ENCODE measurements at regions not wholly inside any gene's neighbourhood (a gene's known extent, or its start where the extent isn't known, plus 50 kb on each side); places are given as distances from the start of the nearest gene placed in this dataset.

DNA sequence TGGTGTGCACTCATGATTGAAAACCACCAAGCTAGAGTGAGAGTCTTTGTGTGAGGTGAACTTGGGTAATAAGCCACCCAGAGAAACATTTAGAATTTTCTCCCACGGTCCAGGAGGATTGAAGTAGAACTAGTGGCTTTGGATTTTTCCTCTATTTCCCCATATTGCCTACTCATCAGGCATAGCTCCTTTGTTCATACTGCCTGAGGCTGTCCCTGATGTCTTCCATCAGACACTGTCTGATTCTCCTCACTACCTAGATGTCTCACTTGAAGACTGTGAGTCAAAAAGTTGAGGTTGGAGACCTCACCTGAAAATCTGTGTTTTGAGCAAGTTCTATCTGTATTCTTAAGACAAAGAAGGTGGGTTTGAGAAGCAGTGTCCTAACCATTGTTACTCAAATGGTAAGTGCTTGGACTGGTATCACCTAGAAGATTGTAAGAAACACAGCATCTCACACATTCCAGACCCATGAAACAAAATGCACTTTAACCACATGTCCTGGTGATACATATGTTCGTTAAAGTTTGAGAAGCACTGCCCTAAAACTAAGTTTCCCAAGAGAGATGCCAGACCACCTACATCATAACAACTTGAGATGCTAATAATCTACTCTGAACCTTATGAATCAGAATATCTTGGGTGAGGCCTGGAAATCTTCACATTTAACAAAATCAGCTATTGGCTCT, 523.4 kb upstream of the BTBD3 start:
- no peak for DNase-seq (ENCODE audit: low spot score)
- no peaks in the 10 kb centered on the region for H3K27me3 Mint-ChIP-seq (ENCODE audit: insufficient read depth)
- intact Hi-C loops (cut with micrococcal nuclease) = no loop called here
- H3K4me3 Mint-ChIP-seq = no peak overlapping the region
- H3K9me3 Mint-ChIP-seq = peaks cover 6% of the 10 kb centered on the region
- H3K4me1 Mint-ChIP-seq (ENCODE audit: low read depth) = no peaks in the 10 kb centered on the region
- no peaks in the 10 kb centered on the region for H3K36me3 Mint-ChIP-seq (ENCODE audit: low read depth)
- H3K27ac Mint-ChIP-seq = no peak overlapping the region

DNA sequence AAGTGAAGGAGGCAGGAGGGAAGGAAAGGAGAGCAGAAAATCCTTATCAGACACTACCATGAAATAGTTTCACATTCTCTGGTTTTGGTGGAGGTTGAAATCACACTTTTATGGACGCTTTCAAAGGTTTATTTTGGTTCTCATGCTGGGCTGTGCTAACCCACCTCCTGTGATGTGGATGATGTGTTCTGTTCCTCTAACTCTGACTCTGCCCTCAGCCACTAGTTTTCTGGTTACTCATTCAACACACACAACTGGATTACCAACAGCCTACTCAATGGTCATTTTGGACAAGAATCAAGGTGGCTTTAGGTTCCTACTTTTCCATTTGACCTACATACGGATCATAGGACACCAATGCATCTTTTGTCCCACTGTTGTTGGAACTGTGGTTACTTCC, 522.1 kb upstream of the BTBD3 start:
- H3K36me3 Mint-ChIP-seq (ENCODE audit: low read depth) = no peaks in the 10 kb centered on the region
- H3K27me3 Mint-ChIP-seq (ENCODE audit: insufficient read depth) = no peaks in the 10 kb centered on the region
- no peak for DNase-seq (ENCODE audit: low spot score)
- H3K27ac Mint-ChIP-seq = no peak overlapping the region
- H3K9me3 Mint-ChIP-seq = peaks cover 6% of the 10 kb centered on the region
- no peak overlapping the region for H3K4me3 Mint-ChIP-seq
- H3K4me1 Mint-ChIP-seq (ENCODE audit: low read depth) = no peaks in the 10 kb centered on the region
- intact Hi-C loops (cut with micrococcal nuclease) = no loop called here

DNA sequence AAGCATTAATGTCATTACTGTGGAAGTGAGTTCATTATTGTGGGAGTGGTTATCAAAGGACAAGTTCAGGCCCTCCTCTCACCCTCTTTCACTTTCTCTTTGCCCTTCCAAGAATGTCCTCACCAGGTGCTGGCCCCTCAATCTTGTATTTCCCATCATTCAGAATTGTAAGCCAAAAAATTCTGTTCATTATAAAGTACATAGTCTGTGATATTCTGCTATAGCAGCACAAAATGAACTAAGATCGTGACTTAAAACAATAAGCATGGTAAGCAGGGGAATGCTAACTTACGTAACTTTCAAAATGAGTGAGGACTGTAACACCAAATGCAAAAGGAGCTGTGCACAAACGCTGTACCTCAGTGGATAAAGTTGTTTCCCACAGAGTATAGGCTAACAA, 515.7 kb upstream of the BTBD3 start:
- H3K9me3 Mint-ChIP-seq = peaks cover 11% of the 10 kb centered on the region
- no peaks in the 10 kb centered on the region for H3K4me1 Mint-ChIP-seq (ENCODE audit: low read depth)
- no peak overlapping the region for H3K27ac Mint-ChIP-seq
- H3K4me3 Mint-ChIP-seq = no peak overlapping the region
- no peak for DNase-seq (ENCODE audit: low spot score)
- no peaks in the 10 kb centered on the region for H3K27me3 Mint-ChIP-seq (ENCODE audit: insufficient read depth)
- no peaks in the 10 kb centered on the region for H3K36me3 Mint-ChIP-seq (ENCODE audit: low read depth)
- intact Hi-C loops (cut with micrococcal nuclease) = no loop called here

DNA sequence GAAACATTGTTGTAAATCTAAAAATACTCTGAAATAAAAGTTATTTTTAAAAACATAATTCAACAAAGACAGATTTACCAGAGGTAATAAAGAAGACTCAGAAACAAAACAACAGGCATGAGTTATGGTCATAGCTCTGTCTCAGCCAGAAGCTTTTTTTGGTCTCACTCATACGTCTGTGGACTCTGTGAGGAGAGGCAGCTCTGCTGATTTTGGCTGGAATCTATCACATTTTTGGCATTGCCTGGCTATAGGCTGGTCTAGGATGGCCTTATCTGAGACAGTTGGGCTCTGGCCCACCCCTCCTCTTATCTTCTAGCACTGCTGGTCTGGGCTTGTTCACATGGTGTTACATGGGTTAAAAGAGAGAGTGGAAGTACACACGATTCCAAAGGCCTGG, 514.0 kb upstream of the BTBD3 start:
- intact Hi-C loops (cut with micrococcal nuclease) = no loop called here
- no peak overlapping the region for H3K27ac Mint-ChIP-seq
- H3K9me3 Mint-ChIP-seq = peaks cover 14% of the 10 kb centered on the region
- H3K36me3 Mint-ChIP-seq (ENCODE audit: low read depth) = no peaks in the 10 kb centered on the region
- no peaks in the 10 kb centered on the region for H3K27me3 Mint-ChIP-seq (ENCODE audit: insufficient read depth)
- H3K4me1 Mint-ChIP-seq (ENCODE audit: low read depth) = no peaks in the 10 kb centered on the region
- no peak overlapping the region for H3K4me3 Mint-ChIP-seq
- DNase-seq (ENCODE audit: low spot score) = no peak

DNA sequence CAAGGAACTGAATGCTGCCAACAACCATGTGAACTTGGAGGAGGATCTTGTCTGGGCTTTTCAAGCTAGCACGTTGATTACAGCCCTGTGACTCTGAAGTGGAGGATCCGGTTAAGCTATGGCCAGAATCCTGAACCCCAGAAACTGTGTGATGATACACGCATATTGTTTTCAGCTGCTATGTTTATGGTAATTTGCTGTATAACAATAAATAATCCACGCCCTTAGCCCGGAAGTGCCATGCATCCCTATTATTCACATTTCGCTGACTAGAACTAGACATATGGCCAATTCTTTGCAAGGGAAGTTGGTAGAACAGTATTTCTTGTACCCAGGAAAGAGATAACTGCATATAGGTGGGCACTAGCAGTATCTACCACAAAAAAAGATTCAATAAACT, 510.8 kb upstream of the BTBD3 start:
- H3K9me3 Mint-ChIP-seq = peaks cover 14% of the 10 kb centered on the region
- no peaks in the 10 kb centered on the region for H3K27me3 Mint-ChIP-seq (ENCODE audit: insufficient read depth)
- no peak overlapping the region for H3K4me3 Mint-ChIP-seq
- intact Hi-C loops (cut with micrococcal nuclease) = no loop called here
- no peaks in the 10 kb centered on the region for H3K36me3 Mint-ChIP-seq (ENCODE audit: low read depth)
- no peaks in the 10 kb centered on the region for H3K4me1 Mint-ChIP-seq (ENCODE audit: low read depth)
- no peak overlapping the region for H3K27ac Mint-ChIP-seq
- no peak for DNase-seq (ENCODE audit: low spot score)

DNA sequence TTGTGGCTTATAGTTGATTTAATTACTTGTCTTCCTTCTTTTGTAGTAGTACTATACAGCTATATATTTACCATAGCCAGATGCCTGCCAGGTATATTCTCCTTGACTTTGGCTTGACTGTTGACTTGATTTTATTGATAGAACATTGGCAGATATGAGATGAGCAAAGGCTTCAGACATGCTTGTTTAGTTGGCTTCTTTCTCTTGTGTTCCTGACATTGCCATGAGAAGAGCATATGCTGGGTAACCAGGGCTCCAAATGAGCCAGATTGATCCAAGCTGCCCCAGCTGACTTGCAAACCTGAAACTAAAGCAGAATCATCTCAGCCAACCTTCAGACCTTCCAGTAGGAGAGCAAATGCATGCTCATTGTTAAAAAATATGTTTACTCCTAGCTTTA, 508.1 kb upstream of the BTBD3 start:
- no peak for DNase-seq (ENCODE audit: low spot score)
- Mint-ChIP-seq H3K9me3 (peaks cover 16% of the 10 kb centered on the region), H3K4me1 (ENCODE audit: low read depth) (no peaks in the 10 kb centered on the region), H3K36me3 (ENCODE audit: low read depth) (no peaks in the 10 kb centered on the region), H3K4me3 (no peak overlapping the region), H3K27ac (no peak overlapping the region), H3K27me3 (ENCODE audit: insufficient read depth) (no peaks in the 10 kb centered on the region)
- intact Hi-C loops (cut with micrococcal nuclease) = no loop called here

DNA sequence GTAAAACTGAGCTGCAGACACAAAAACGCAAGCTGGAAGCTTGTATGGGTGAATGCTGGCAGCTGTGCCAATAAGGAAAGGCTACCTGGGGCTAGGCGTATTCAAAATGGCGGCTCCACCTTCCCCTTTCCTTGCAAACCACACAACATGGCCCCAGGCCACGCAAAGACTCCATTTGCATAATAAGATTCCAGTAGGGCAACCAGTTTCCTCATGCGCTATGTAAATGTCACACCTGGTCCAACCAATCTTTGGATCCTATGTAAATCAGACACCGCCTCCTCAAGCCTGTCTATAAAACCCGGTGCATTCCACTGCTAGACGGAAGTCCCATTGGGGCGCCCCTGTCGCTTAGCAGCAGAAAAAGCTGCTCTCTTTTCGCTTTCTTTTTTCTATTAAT, 505.9 kb upstream of the BTBD3 start:
- no peaks in the 10 kb centered on the region for H3K36me3 Mint-ChIP-seq (ENCODE audit: low read depth)
- H3K9me3 Mint-ChIP-seq = peaks cover 10% of the 10 kb centered on the region
- H3K4me3 Mint-ChIP-seq = no peak overlapping the region
- intact Hi-C loops (cut with micrococcal nuclease) = no loop called here
- H3K27ac Mint-ChIP-seq = no peak overlapping the region
- no peak for DNase-seq (ENCODE audit: low spot score)
- H3K27me3 Mint-ChIP-seq (ENCODE audit: insufficient read depth) = no peaks in the 10 kb centered on the region
- no peaks in the 10 kb centered on the region for H3K4me1 Mint-ChIP-seq (ENCODE audit: low read depth)

DNA sequence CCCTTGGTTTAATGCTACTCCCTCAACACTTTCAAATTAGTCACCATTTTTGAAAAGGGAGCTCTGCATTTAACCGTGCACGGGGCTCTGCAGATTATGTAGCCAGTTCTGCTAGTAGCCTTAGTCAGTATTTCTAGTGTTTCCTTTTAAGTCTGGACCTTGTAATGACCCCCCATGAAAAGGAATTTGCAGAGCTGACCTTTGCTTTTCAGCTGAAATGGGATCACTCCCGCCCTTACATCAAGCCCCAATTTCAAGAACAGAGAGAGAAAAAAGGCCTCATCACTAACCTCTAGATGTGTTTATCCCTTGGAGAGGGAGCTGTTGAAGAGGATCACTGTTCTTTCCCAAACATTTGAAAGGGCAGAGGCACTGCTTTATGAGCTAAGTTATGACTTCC, 490.7 kb upstream of the BTBD3 start:
- no peaks in the 10 kb centered on the region for H3K4me1 Mint-ChIP-seq (ENCODE audit: low read depth)
- DNase-seq (ENCODE audit: low spot score) = no peak
- H3K9me3 Mint-ChIP-seq = peaks cover 3% of the 10 kb centered on the region
- H3K36me3 Mint-ChIP-seq (ENCODE audit: low read depth) = no peaks in the 10 kb centered on the region
- no peak overlapping the region for H3K4me3 Mint-ChIP-seq
- intact Hi-C loops (cut with micrococcal nuclease) = no loop called here
- H3K27me3 Mint-ChIP-seq (ENCODE audit: insufficient read depth) = no peaks in the 10 kb centered on the region
- no peak overlapping the region for H3K27ac Mint-ChIP-seq

DNA sequence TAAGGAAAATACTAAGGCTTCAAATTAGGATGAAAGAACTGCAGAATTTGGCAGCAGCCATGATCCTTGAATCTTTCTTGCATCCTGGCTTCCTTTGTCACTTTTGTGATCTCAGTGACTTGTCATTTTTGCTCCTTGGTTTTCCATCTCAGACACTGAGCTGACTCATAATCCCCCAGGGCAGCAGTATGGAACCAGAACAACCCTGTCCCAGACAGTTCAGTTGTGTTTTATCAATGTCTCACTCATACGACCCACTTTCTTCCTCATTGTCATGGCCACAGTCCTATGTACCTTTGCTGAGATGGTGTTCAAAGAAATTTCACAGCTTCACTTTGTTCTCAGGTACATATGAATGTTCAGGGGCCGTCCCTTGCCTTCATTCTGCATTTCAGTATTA, 488.5 kb upstream of the BTBD3 start:
- intact Hi-C loops (cut with micrococcal nuclease) = no loop called here
- peaks cover 7% of the 10 kb centered on the region for H3K9me3 Mint-ChIP-seq
- no peaks in the 10 kb centered on the region for H3K4me1 Mint-ChIP-seq (ENCODE audit: low read depth)
- H3K27ac Mint-ChIP-seq = no peak overlapping the region
- H3K4me3 Mint-ChIP-seq = no peak overlapping the region
- no peaks in the 10 kb centered on the region for H3K27me3 Mint-ChIP-seq (ENCODE audit: insufficient read depth)
- H3K36me3 Mint-ChIP-seq (ENCODE audit: low read depth) = no peaks in the 10 kb centered on the region
- no peak for DNase-seq (ENCODE audit: low spot score)

DNA sequence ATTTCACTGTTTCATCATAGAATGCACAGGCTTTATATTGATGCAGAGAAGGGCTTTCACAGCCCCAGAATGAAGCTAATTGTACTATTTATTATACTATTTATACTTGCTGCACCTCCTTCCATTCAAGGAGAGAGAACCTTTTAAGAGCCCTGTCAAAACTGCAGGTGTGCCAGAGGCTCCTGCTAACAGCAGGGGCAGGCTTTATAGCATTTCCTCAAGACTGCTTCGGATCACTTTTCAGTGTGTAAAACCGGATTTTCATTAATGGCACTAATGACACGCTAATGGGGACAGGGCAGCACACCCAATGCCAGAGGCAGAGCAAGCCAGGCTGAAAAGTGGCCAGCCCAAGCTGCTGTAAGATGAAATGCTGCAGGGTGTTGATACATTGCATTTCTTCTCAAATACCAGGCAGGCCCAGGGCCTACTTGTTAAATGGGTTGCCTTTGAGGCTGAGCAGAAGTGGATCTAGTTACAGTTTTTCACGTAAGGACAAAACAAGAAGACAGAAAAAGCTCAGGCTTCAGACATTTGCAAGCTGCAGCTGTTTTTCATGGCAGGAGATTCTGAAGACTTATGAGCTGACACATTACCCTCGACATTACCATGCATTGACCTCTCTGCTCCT, 487.7 kb upstream of the BTBD3 start:
- Mint-ChIP-seq H3K36me3 (ENCODE audit: low read depth) (no peaks in the 10 kb centered on the region), H3K27me3 (ENCODE audit: insufficient read depth) (no peaks in the 10 kb centered on the region), H3K27ac (no peak overlapping the region), H3K4me3 (no peak overlapping the region), H3K9me3 (peaks cover 16% of the 10 kb centered on the region), H3K4me1 (ENCODE audit: low read depth) (no peaks in the 10 kb centered on the region)
- intact Hi-C loops (cut with micrococcal nuclease) = no loop called here
- DNase-seq (ENCODE audit: low spot score) = no peak

DNA sequence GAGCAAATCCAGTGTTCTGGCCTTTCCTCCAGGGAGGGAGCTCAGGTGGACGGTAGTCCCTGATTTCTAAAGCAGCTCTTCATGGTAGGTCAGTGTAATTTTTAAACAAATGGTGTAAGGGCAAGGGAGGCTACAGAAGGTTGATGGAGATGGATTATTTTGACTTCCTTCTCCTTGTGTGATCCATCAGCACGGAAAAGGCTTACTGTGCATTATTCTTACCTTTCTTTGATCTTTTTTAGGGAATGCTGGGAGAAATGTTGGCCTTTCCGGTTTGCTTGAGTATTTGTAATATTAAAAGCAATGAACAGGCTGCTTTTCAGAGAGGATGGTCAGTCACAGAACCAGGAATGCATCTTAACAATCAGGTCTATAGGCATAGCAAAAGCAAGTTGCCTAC, 487.0 kb upstream of the BTBD3 start:
- H3K4me3 Mint-ChIP-seq = no peak overlapping the region
- no peak for DNase-seq (ENCODE audit: low spot score)
- H3K27me3 Mint-ChIP-seq (ENCODE audit: insufficient read depth) = no peaks in the 10 kb centered on the region
- H3K4me1 Mint-ChIP-seq (ENCODE audit: low read depth) = no peaks in the 10 kb centered on the region
- H3K9me3 Mint-ChIP-seq = peaks cover 19% of the 10 kb centered on the region
- no peaks in the 10 kb centered on the region for H3K36me3 Mint-ChIP-seq (ENCODE audit: low read depth)
- intact Hi-C loops (cut with micrococcal nuclease) = no loop called here
- no peak overlapping the region for H3K27ac Mint-ChIP-seq

DNA sequence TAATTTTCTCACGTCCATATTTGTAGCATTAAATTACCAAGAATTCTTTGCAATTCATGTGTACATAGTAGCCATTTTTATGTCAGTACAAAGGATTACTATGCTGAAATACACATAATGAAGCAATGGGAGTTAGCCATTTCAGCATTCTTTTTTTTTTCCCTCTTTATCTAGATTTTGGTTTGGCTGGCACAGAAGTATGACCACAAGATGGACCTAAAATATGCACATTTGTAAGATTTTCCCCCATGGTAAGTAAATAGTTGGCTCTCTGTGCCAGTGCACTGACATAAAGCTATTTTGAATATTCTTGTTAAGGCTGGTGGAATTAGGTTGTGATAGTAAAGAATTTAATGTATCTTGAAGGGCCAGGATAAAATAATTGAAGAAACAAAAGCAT, 486.1 kb upstream of the BTBD3 start:
- intact Hi-C loops (cut with micrococcal nuclease) = no loop called here
- no peak for DNase-seq (ENCODE audit: low spot score)
- no peak overlapping the region for H3K4me3 Mint-ChIP-seq
- H3K9me3 Mint-ChIP-seq = peaks cover 24% of the 10 kb centered on the region
- no peak overlapping the region for H3K27ac Mint-ChIP-seq
- H3K27me3 Mint-ChIP-seq (ENCODE audit: insufficient read depth) = no peaks in the 10 kb centered on the region
- H3K4me1 Mint-ChIP-seq (ENCODE audit: low read depth) = no peaks in the 10 kb centered on the region
- no peaks in the 10 kb centered on the region for H3K36me3 Mint-ChIP-seq (ENCODE audit: low read depth)

DNA sequence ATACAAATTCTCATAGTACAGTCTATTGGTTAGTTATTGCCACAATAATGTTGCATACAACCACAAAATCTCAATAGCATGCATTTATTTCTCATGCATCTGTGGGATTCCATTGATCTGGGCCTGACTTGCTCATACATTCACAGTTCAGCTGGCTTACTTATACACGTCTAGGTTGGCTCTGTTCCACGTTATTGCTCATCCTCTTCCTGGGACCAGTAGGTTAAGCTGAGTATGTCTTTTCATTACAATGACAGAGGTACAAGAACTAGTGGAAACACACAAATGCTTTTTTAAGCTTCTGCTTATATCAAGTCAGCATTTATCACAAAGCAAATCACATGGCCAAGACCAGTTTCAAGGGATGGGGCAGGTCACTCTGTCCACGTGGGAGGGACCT, 485.3 kb upstream of the BTBD3 start:
- no peak overlapping the region for H3K4me3 Mint-ChIP-seq
- no peak for DNase-seq (ENCODE audit: low spot score)
- intact Hi-C loops (cut with micrococcal nuclease) = no loop called here
- H3K27me3 Mint-ChIP-seq (ENCODE audit: insufficient read depth) = no peaks in the 10 kb centered on the region
- H3K9me3 Mint-ChIP-seq = peaks cover 31% of the 10 kb centered on the region
- no peak overlapping the region for H3K27ac Mint-ChIP-seq
- no peaks in the 10 kb centered on the region for H3K4me1 Mint-ChIP-seq (ENCODE audit: low read depth)
- H3K36me3 Mint-ChIP-seq (ENCODE audit: low read depth) = no peaks in the 10 kb centered on the region

Measured in activated T-helper 1 cell treated with anti-CD3 and anti-CD28 coated beads, Interleukin-12 subunit alpha, Interleukin-12 subunit beta, Interleukin-2, Interleukin-4 antibody, amounts not matched to agents 30 ng/mL and 10 ng/mL and 1 ng/mL, durations not matched to agents 14 hours and 24 hours and 36 hours (primary cell).